ENCODE measurements at regions not wholly inside any gene's neighbourhood (a gene's known extent, or its start where the extent isn't known, plus 50 kb on each side); places are given as distances from the start of the nearest gene placed in this dataset.

GRCh38 chr17:73980517-73980916, 223.0 kb upstream of the RPL38 start:
- Histone ChIP-seq H3K4me1 (ENCODE audit: insufficient read depth, low read length) (no peaks in the 10 kb centered on the region), H3K27ac (ENCODE audit: extremely low read length, insufficient read depth, low read length) (no peak overlapping the region), H3K4me2 (ENCODE audit: low read depth, low read length) (no peak overlapping the region), H3K9ac (ENCODE audit: insufficient read depth, low read depth, low read length) (no peak overlapping the region), H3K4me3 (replicated peaks in 1 of 3; ENCODE audit: insufficient read depth in 1 of 3, low read depth in 2 of 3, low read length in 3 of 3) (no peak overlapping the region), H2AFZ (ENCODE audit: low read length) (no peak overlapping the region), H4K20me1 (ENCODE audit: insufficient read depth, low read length) (no peaks in the 10 kb centered on the region), H3K9me3 (ENCODE audit: low read length) (no peaks in the 10 kb centered on the region), H3K79me2 (ENCODE audit: insufficient read depth, low read length) (no peaks in the 10 kb centered on the region), H3K27me3 (ENCODE audit: control insufficient read depth in 1 of 2, insufficient read depth in 2 of 2, low read length in 2 of 2) (peaks cover 1 to 56% of the 10 kb centered on the region in 2 experiments; a peak in 4 of 5 replicates), H3K36me3 (replicated peaks in 1 of 2; ENCODE audit: control insufficient read depth in 1 of 2, insufficient read depth in 2 of 2, low read length in 2 of 2) (no peaks in the 10 kb centered on the region)
- intact Hi-C loops (cut with micrococcal nuclease; ENCODE audit: unreplicated experiment) (no loop called here), in situ Hi-C loops (cut with HindIII; ENCODE audit: extremely low pct_ligation_motif_present, low pct_unique_long_range_greater_than_20kb) (no loop called here)
- TF ChIP-seq EHMT2 (IDR thresholded peaks at IDR 0.05; ENCODE audit: borderline replicate concordance, low read depth, low read length), result no peak
- FAIRE-seq (no peak), DNase-seq (ENCODE audit: low spot score) (no peak), ATAC-seq (no peak)
- ChIA-PET CTCF (ENCODE audit: low intra/inter-chr PET ratio, low total read pairs) (no interaction called here), POLR2A (no interaction called here)
- BruUV-seq (replicated peaks), result no TSS peak
- WGBS (ENCODE audit: low lambda C conversion rate), result 6% methylated on average over 3 of the region's 3 CpGs

GRCh38 chr17:73982871-73983270, 220.6 kb upstream of the RPL38 start:
- CTCF ChIA-PET (ENCODE audit: low intra/inter-chr PET ratio, low total read pairs), result no interaction called here
- POLR2A ChIA-PET, result no interaction called here

More at GRCh38 chr17:73982871-73983270, 220.6 kb upstream of the RPL38 start:
- peaks cover 3 to 48% of the 10 kb centered on the region in 2 experiments; a peak in 4 of 5 replicates for H3K27me3 ChIP-seq (ENCODE audit: control insufficient read depth in 1 of 2, insufficient read depth in 2 of 2, low read length in 2 of 2)
- no TSS peak for BruUV-seq (replicated peaks)
- no peak overlapping the region for H2AFZ ChIP-seq (ENCODE audit: low read length)
- no peaks in the 10 kb centered on the region for H3K36me3 ChIP-seq (replicated peaks in 1 of 2; ENCODE audit: control insufficient read depth in 1 of 2, insufficient read depth in 2 of 2, low read length in 2 of 2)
- 10% methylated on average over 8 of the region's 8 CpGs for WGBS (ENCODE audit: low lambda C conversion rate)
- H3K27ac ChIP-seq (ENCODE audit: extremely low read length, insufficient read depth, low read length), result no peak overlapping the region
- H3K9ac ChIP-seq (ENCODE audit: insufficient read depth, low read depth, low read length), result no peak overlapping the region
- H3K79me2 ChIP-seq (ENCODE audit: insufficient read depth, low read length), result no peaks in the 10 kb centered on the region
- no peaks in the 10 kb centered on the region for H3K4me1 ChIP-seq (ENCODE audit: insufficient read depth, low read length)
- in situ Hi-C loops (cut with HindIII; ENCODE audit: extremely low pct_ligation_motif_present, low pct_unique_long_range_greater_than_20kb), result no loop called here
- no peak overlapping the region for H3K4me2 ChIP-seq (ENCODE audit: low read depth, low read length)
- no peak overlapping the region for H3K4me3 ChIP-seq (replicated peaks in 1 of 3; ENCODE audit: insufficient read depth in 1 of 3, low read depth in 2 of 3, low read length in 3 of 3)
- H3K9me3 ChIP-seq (ENCODE audit: low read length), result no peaks in the 10 kb centered on the region
- DNase-seq (ENCODE audit: low spot score) (no peak), FAIRE-seq (no peak), ATAC-seq (no peak)
- H4K20me1 ChIP-seq (ENCODE audit: insufficient read depth, low read length), result no peaks in the 10 kb centered on the region; the same call in 1 of the 2 replicates
- intact Hi-C loops (cut with micrococcal nuclease; ENCODE audit: unreplicated experiment), result no loop called here
- TF ChIP-seq ZNF292 (CRISPR knock-in tag; IDR thresholded peaks at IDR 0.05; ENCODE audit: borderline replicate concordance, low read depth), result no peak
- TF ChIP-seq SKI (IDR thresholded peaks at IDR 0.05; ENCODE audit: partially characterized antibody), result no peak
- no peak for TF ChIP-seq ZNF282 (IDR thresholded peaks at IDR 0.05; ENCODE audit: partially characterized antibody)
- TF ChIP-seq ZNF780A (CRISPR knock-in tag; IDR thresholded peaks at IDR 0.05), result no peak
- TF ChIP-seq TRIM22 (IDR thresholded peaks at IDR 0.05), result no peak
- TF ChIP-seq ZNF263 (CRISPR knock-in tag; IDR thresholded peaks at IDR 0.05), result no peak
- TF ChIP-seq KLF13 (CRISPR knock-in tag; IDR thresholded peaks at IDR 0.05), result no peak
- no peak for TF ChIP-seq RBM39 (IDR thresholded peaks at IDR 0.05; ENCODE audit: low read depth, low read length, poor library complexity, severe bottlenecking)
- no peak for TF ChIP-seq FOXK1 (CRISPR knock-in tag; IDR thresholded peaks at IDR 0.05; ENCODE audit: borderline replicate concordance, low read depth)

All from HepG2 (cell line).